WTC11 (cell line): ENCODE measurements at regions not wholly inside any gene's neighbourhood (a gene's known extent, or its start where the extent isn't known, plus 50 kb on each side); places are given as distances from the start of the nearest gene placed in this dataset.

Experiments used
- CBFB ChIP-seq: sonication (generic); formaldehyde crosslinking; IDR thresholded peaks from 2 replicates; pipeline ENCODE4 v1.8.1; 2022; ENCODE audit warnings: mild to moderate bottlenecking, low read depth, missing genetic modification reagents
- ELF4 ChIP-seq: sonication (generic); formaldehyde crosslinking; IDR thresholded peaks from 2 replicates; pipeline ENCODE4 v1.8.1; 2022; ENCODE audit warnings: low read depth, mild to moderate bottlenecking, moderate library complexity, missing genetic modification reagents
- NFYB ChIP-seq: sonication (generic); formaldehyde crosslinking; conservative IDR thresholded peaks from 2 replicates; pipeline ENCODE4 v1.8.0; 2022; ENCODE audit warnings: low read depth, missing genetic modification reagents
- NR2C2 ChIP-seq: sonication (generic); formaldehyde crosslinking; IDR thresholded peaks from 2 replicates; pipeline ENCODE4 v1.8.0; 2022; ENCODE audit warnings: mild to moderate bottlenecking, missing genetic modification reagents
- SP1 ChIP-seq: sonication (generic); formaldehyde crosslinking; conservative IDR thresholded peaks from 2 replicates; pipeline ENCODE4 v1.8.1; 2022; ENCODE audit warnings: missing genetic modification reagents
- ZNF416 ChIP-seq: fragments of 250-450 bp; sonication (Bioruptor Pico); IDR thresholded peaks from 2 replicates; pipeline ENCODE4 v1.9.0; 2021; ENCODE audit warnings: mild to moderate bottlenecking, inconsistent platforms
- TF ChIP-seq, protein P1 (sequence below): sonication (generic); formaldehyde crosslinking; conservative IDR thresholded peaks from 2 replicates; pipeline ENCODE4 v1.8.1; 2022; ENCODE audit warnings: mild to moderate bottlenecking, missing genetic modification reagents
- TF ChIP-seq, protein P2 (sequence below): fragments of 200-600 bp; IDR thresholded peaks from 2 replicates; pipeline ENCODE4 v1.8.0; 2022; ENCODE audit warnings: antibody characterized with exemption
- TF ChIP-seq, protein P3 (sequence below): sonication (generic); formaldehyde crosslinking; IDR thresholded peaks from 2 replicates; pipeline ENCODE4 v1.8.1; 2023; ENCODE audit warnings: mild to moderate bottlenecking, moderate library complexity, missing genetic modification reagents
- TF ChIP-seq, protein P4 (sequence below): sonication (generic); formaldehyde crosslinking; IDR thresholded peaks from 2 replicates; pipeline ENCODE4 v1.8.1; 2023; ENCODE audit warnings: mild to moderate bottlenecking, missing genetic modification reagents, moderate library complexity
- TF ChIP-seq, protein P5 (sequence below): fragments of 250-450 bp; sonication (Bioruptor Pico); IDR thresholded peaks from 2 replicates; pipeline ENCODE4 v1.9.0; 2021; ENCODE audit warnings: mild to moderate bottlenecking
- TF ChIP-seq, protein P6 (sequence below): sonication (generic); formaldehyde crosslinking; IDR thresholded peaks from 2 replicates; pipeline ENCODE4 v1.8.1; 2023; ENCODE audit warnings: mild to moderate bottlenecking, missing genetic modification reagents

DNA sequence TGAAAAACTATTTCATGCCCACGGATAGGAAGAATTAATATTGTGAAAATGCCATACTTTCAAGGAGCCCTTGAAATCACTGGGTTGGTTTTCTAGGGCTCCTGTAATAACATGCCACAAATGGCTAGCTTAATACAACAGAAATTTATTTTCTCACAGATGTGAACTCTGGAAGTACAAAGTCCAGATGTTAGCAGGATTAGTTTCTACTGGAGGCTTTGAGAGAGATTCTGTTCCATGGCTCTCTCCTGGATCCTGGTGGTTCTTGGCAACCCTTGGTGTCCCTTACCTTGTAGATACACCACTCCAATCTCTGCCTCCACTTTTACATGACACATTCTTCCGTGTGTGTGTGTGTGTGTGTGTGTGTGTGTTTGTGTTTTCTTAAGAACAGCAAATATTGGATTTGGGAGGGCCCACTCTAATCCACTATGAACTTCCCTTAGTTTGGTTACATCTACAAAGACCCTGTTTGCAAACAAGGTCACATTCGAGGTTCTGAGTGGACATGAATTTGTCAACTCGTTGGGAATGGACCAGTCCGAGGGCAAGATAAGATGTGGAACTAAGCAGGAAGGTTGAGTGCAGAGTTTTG is 381.1 kb downstream of the IPO8 start:
- TF ChIP-seq, protein P1, sequence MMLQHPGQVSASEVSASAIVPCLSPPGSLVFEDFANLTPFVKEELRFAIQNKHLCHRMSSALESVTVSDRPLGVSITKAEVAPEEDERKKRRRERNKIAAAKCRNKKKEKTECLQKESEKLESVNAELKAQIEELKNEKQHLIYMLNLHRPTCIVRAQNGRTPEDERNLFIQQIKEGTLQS (CRISPR knock-in tag), result no peak
- TF ChIP-seq, protein P2, sequence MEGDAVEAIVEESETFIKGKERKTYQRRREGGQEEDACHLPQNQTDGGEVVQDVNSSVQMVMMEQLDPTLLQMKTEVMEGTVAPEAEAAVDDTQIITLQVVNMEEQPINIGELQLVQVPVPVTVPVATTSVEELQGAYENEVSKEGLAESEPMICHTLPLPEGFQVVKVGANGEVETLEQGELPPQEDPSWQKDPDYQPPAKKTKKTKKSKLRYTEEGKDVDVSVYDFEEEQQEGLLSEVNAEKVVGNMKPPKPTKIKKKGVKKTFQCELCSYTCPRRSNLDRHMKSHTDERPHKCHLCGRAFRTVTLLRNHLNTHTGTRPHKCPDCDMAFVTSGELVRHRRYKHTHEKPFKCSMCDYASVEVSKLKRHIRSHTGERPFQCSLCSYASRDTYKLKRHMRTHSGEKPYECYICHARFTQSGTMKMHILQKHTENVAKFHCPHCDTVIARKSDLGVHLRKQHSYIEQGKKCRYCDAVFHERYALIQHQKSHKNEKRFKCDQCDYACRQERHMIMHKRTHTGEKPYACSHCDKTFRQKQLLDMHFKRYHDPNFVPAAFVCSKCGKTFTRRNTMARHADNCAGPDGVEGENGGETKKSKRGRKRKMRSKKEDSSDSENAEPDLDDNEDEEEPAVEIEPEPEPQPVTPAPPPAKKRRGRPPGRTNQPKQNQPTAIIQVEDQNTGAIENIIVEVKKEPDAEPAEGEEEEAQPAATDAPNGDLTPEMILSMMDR, result no peak
- TF ChIP-seq, protein P3, sequence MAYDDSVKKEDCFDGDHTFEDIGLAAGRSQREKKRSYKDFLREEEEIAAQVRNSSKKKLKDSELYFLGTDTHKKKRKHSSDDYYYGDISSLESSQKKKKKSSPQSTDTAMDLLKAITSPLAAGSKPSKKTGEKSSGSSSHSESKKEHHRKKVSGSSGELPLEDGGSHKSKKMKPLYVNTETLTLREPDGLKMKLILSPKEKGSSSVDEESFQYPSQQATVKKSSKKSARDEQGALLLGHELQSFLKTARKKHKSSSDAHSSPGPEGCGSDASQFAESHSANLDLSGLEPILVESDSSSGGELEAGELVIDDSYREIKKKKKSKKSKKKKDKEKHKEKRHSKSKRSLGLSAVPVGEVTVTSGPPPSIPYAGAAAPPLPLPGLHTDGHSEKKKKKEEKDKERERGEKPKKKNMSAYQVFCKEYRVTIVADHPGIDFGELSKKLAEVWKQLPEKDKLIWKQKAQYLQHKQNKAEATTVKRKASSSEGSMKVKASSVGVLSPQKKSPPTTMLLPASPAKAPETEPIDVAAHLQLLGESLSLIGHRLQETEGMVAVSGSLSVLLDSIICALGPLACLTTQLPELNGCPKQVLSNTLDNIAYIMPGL, result no peak
- TF ChIP-seq NR2C2 (CRISPR knock-in tag) (no peak), CBFB (CRISPR knock-in tag) (no peak), SP1 (CRISPR knock-in tag) (no peak), ZNF416 (no peak), NFYB (CRISPR knock-in tag) (no peak), ELF4 (no peak)
- TF ChIP-seq, protein P4, sequence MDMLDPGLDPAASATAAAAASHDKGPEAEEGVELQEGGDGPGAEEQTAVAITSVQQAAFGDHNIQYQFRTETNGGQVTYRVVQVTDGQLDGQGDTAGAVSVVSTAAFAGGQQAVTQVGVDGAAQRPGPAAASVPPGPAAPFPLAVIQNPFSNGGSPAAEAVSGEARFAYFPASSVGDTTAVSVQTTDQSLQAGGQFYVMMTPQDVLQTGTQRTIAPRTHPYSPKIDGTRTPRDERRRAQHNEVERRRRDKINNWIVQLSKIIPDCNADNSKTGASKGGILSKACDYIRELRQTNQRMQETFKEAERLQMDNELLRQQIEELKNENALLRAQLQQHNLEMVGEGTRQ (CRISPR knock-in tag), result no peak
- TF ChIP-seq, protein P5, sequence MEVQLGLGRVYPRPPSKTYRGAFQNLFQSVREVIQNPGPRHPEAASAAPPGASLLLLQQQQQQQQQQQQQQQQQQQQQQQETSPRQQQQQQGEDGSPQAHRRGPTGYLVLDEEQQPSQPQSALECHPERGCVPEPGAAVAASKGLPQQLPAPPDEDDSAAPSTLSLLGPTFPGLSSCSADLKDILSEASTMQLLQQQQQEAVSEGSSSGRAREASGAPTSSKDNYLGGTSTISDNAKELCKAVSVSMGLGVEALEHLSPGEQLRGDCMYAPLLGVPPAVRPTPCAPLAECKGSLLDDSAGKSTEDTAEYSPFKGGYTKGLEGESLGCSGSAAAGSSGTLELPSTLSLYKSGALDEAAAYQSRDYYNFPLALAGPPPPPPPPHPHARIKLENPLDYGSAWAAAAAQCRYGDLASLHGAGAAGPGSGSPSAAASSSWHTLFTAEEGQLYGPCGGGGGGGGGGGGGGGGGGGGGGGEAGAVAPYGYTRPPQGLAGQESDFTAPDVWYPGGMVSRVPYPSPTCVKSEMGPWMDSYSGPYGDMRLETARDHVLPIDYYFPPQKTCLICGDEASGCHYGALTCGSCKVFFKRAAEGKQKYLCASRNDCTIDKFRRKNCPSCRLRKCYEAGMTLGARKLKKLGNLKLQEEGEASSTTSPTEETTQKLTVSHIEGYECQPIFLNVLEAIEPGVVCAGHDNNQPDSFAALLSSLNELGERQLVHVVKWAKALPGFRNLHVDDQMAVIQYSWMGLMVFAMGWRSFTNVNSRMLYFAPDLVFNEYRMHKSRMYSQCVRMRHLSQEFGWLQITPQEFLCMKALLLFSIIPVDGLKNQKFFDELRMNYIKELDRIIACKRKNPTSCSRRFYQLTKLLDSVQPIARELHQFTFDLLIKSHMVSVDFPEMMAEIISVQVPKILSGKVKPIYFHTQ (CRISPR knock-in tag), result no peak
- TF ChIP-seq, protein P6, sequence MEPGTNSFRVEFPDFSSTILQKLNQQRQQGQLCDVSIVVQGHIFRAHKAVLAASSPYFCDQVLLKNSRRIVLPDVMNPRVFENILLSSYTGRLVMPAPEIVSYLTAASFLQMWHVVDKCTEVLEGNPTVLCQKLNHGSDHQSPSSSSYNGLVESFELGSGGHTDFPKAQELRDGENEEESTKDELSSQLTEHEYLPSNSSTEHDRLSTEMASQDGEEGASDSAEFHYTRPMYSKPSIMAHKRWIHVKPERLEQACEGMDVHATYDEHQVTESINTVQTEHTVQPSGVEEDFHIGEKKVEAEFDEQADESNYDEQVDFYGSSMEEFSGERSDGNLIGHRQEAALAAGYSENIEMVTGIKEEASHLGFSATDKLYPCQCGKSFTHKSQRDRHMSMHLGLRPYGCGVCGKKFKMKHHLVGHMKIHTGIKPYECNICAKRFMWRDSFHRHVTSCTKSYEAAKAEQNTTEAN (CRISPR knock-in tag), result no peak
